ENCODE measurements at regions not wholly inside any gene's neighbourhood (a gene's known extent, or its start where the extent isn't known, plus 50 kb on each side); places are given as distances from the start of the nearest gene placed in this dataset.
A peak's percentile ranks its signal among the peaks of the same experiment; 100 is the strongest.
"Not testable (repeated sequence)": the region's sequence is repeated elsewhere in the genome, so short reads cannot be mapped to it uniquely, and the experiment has no call there.

- DNase-seq (ENCODE audit: low spot score), result peak; percentile 45
These were observed 402.9 kb downstream of the CYLC2 start for GRCh38 chr9:103397868-103398600.

GRCh38 chr9:103399535-103399934, 404.4 kb downstream of the CYLC2 start:
- DNase-seq (ENCODE audit: low spot score), result no peak

- no peak for DNase-seq (ENCODE audit: low spot score)
These were observed 412.1 kb downstream of the CYLC2 start for GRCh38 chr9:103407260-103407659.

GRCh38 chr9:103410059-103410458, 414.9 kb downstream of the CYLC2 start:
- no peak for DNase-seq (ENCODE audit: low spot score)

- DNase-seq (ENCODE audit: low spot score), result no peak
These were observed 432.6 kb downstream of the CYLC2 start for GRCh38 chr9:103427696-103428095.

- DNase-seq (ENCODE audit: low spot score), result no peak
These were observed 435.3 kb downstream of the CYLC2 start for GRCh38 chr9:103430469-103430868.

GRCh38 chr9:103431809-103432208, 436.7 kb downstream of the CYLC2 start:
- DNase-seq (ENCODE audit: low spot score), result no peak

GRCh38 chr9:103444176-103444575, 449.0 kb downstream of the CYLC2 start:
- DNase-seq (ENCODE audit: low spot score), result no peak

- no peak for DNase-seq (ENCODE audit: low spot score)
These were observed 463.7 kb downstream of the CYLC2 start for GRCh38 chr9:103458826-103459225.

- DNase-seq (ENCODE audit: low spot score), result no peak
These were observed 476.1 kb downstream of the CYLC2 start for GRCh38 chr9:103471241-103471640.

- no peak for DNase-seq (ENCODE audit: low spot score)
These were observed 479.0 kb downstream of the CYLC2 start for GRCh38 chr9:103474156-103474555.

GRCh38 chr9:103483471-103484096, 488.5 kb downstream of the CYLC2 start:
- DNase-seq (ENCODE audit: low spot score), result no peak

- no peak for DNase-seq (ENCODE audit: low spot score)
These were observed 490.0 kb downstream of the CYLC2 start for GRCh38 chr9:103485138-103485537.

- no peak for DNase-seq (ENCODE audit: low spot score)
These were observed 519.6 kb downstream of the CYLC2 start for GRCh38 chr9:103514767-103515166.

- no peak for DNase-seq (ENCODE audit: low spot score)
These were observed 527.3 kb downstream of the CYLC2 start for GRCh38 chr9:103522409-103522808.

- no peak for DNase-seq (ENCODE audit: low spot score)
These were observed 535.8 kb downstream of the CYLC2 start for GRCh38 chr9:103530934-103531333.

- DNase-seq (ENCODE audit: low spot score), result no peak
These were observed 538.2 kb downstream of the CYLC2 start for GRCh38 chr9:103533318-103533717.

- DNase-seq (ENCODE audit: low spot score), result no peak
These were observed 542.3 kb downstream of the CYLC2 start for GRCh38 chr9:103537426-103537825.

GRCh38 chr9:103545260-103545659, 548.8 kb upstream of the SMC2 start:
- no peak for DNase-seq (ENCODE audit: low spot score)

- DNase-seq (ENCODE audit: low spot score), result no peak
These were observed 541.4 kb upstream of the SMC2 start for GRCh38 chr9:103552712-103553111.

GRCh38 chr9:103574056-103574455, 520.1 kb upstream of the SMC2 start:
- no peak for DNase-seq (ENCODE audit: low spot score)

GRCh38 chr9:103586721-103587120, 507.4 kb upstream of the SMC2 start:
- no peak for DNase-seq (ENCODE audit: low spot score)

- no peak for DNase-seq (ENCODE audit: low spot score)
These were observed 492.8 kb upstream of the SMC2 start for GRCh38 chr9:103601287-103601686.

GRCh38 chr9:103611950-103612349, 482.2 kb upstream of the SMC2 start:
- not testable (repeated sequence) for DNase-seq (ENCODE audit: low spot score)

Measured in COLO829 (cell line).